Activated T-helper 1 cell treated with anti-CD3 and anti-CD28 coated beads, Interleukin-12 subunit alpha, Interleukin-12 subunit beta, Interleukin-2, Interleukin-4 antibody, amounts not matched to agents 30 ng/mL and 10 ng/mL and 1 ng/mL, durations not matched to agents 14 hours and 24 hours and 36 hours (primary cell): ENCODE measurements at regions not wholly inside any gene's neighbourhood (a gene's known extent, or its start where the extent isn't known, plus 50 kb on each side); places are given as distances from the start of the nearest gene placed in this dataset.

Experiments
- DNase-seq: peaks from one replicate; pipeline ENCODE4 v3.0.0; 2021; ENCODE audit warnings: low spot score
- H3K27ac Mint-ChIP-seq: one replicate; pipeline ENCODE4 v1.8.0; 2021; ENCODE audit warnings: mild to moderate bottlenecking, mixed read lengths
- H3K27me3 Mint-ChIP-seq: one replicate; pipeline ENCODE4 v1.8.0; 2022; ENCODE audit warnings: mild to moderate bottlenecking, moderate library complexity, mixed read lengths; ENCODE audit not compliant: insufficient read depth
- H3K36me3 Mint-ChIP-seq: one replicate; pipeline ENCODE4 v1.8.0; 2021; ENCODE audit warnings: low read depth, mixed read lengths
- H3K4me1 Mint-ChIP-seq: one replicate; pipeline ENCODE4 v1.8.0; 2021; ENCODE audit warnings: low read depth, mixed read lengths
- H3K4me3 Mint-ChIP-seq: one replicate; pipeline ENCODE4 v1.8.0; 2021; ENCODE audit warnings: mild to moderate bottlenecking, moderate library complexity, mixed read lengths
- H3K9me3 Mint-ChIP-seq: one replicate; pipeline ENCODE4 v1.8.0; 2021; ENCODE audit warnings: mixed read lengths
- intact Hi-C: fragments of 100-400 bp; cut with micrococcal nuclease; formaldehyde crosslinking; loops from one replicate; pipeline ENCODE4 v1.15.1; 2024

GRCh38 chr17:63362115-63362514 is 84.0 kb downstream of the CYB561 start:
- Mint-ChIP-seq H3K9me3 (no peaks in the 10 kb centered on the region), H3K36me3 (no peaks in the 10 kb centered on the region), H3K27ac (no peak overlapping the region), H3K4me3 (no peak overlapping the region), H3K27me3 (peaks cover 4% of the 10 kb centered on the region), H3K4me1 (no peaks in the 10 kb centered on the region)
- intact Hi-C loops = no loop called here
- DNase-seq = no peak

- no peaks in the 10 kb centered on the region for H3K4me1 Mint-ChIP-seq
- no peaks in the 10 kb centered on the region for H3K36me3 Mint-ChIP-seq
- no peak for DNase-seq
- no peak overlapping the region for H3K4me3 Mint-ChIP-seq
- intact Hi-C loops = no loop called here
- no peaks in the 10 kb centered on the region for H3K9me3 Mint-ChIP-seq
- peaks cover 2% of the 10 kb centered on the region for H3K27me3 Mint-ChIP-seq
- no peak overlapping the region for H3K27ac Mint-ChIP-seq
Observed at GRCh38 chr17:63364387-63364786, 81.7 kb downstream of the CYB561 start.

- Mint-ChIP-seq H3K4me3 (no peak overlapping the region), H3K27me3 (peaks cover 2% of the 10 kb centered on the region), H3K9me3 (no peaks in the 10 kb centered on the region), H3K4me1 (no peaks in the 10 kb centered on the region), H3K36me3 (no peaks in the 10 kb centered on the region), H3K27ac (no peak overlapping the region)
- no peak for DNase-seq
- intact Hi-C loops = no loop called here
Observed at GRCh38 chr17:63364944-63365343, 81.2 kb downstream of the CYB561 start.

GRCh38 chr17:63365366-63366240 is 80.5 kb downstream of the CYB561 start:
- Mint-ChIP-seq H3K9me3 (no peaks in the 10 kb centered on the region), H3K27me3 (peaks cover 2% of the 10 kb centered on the region), H3K4me1 (no peaks in the 10 kb centered on the region), H3K27ac (no peak overlapping the region), H3K4me3 (no peak overlapping the region), H3K36me3 (no peaks in the 10 kb centered on the region)
- intact Hi-C loops = no loop called here
- DNase-seq = no peak

GRCh38 chr17:63366241-63366566 is 79.9 kb downstream of the CYB561 start:
- no peaks in the 10 kb centered on the region for H3K36me3 Mint-ChIP-seq
- no peak for DNase-seq
- no peak overlapping the region for H3K4me3 Mint-ChIP-seq
- no peak overlapping the region for H3K27ac Mint-ChIP-seq
- peaks cover 2% of the 10 kb centered on the region for H3K27me3 Mint-ChIP-seq
- H3K9me3 Mint-ChIP-seq = no peaks in the 10 kb centered on the region
- H3K4me1 Mint-ChIP-seq = no peaks in the 10 kb centered on the region
- intact Hi-C loops = no loop called here

- Mint-ChIP-seq H3K36me3 (no peaks in the 10 kb centered on the region), H3K4me1 (no peaks in the 10 kb centered on the region), H3K27me3 (no peaks in the 10 kb centered on the region), H3K4me3 (no peak overlapping the region), H3K27ac (no peak overlapping the region), H3K9me3 (no peaks in the 10 kb centered on the region)
- intact Hi-C loops = no loop called here
- DNase-seq = no peak
Observed at GRCh38 chr17:63369233-63369632, 76.9 kb downstream of the CYB561 start.

GRCh38 chr17:63370696-63371095 is 75.4 kb downstream of the CYB561 start:
- intact Hi-C loops = no loop called here
- H3K27me3 Mint-ChIP-seq = peaks cover 4% of the 10 kb centered on the region
- H3K4me3 Mint-ChIP-seq = no peak overlapping the region
- H3K4me1 Mint-ChIP-seq = no peaks in the 10 kb centered on the region
- H3K36me3 Mint-ChIP-seq = no peaks in the 10 kb centered on the region
- no peak overlapping the region for H3K27ac Mint-ChIP-seq
- DNase-seq = no peak
- no peaks in the 10 kb centered on the region for H3K9me3 Mint-ChIP-seq

- no peak overlapping the region for H3K27ac Mint-ChIP-seq
- intact Hi-C loops = no loop called here
- peaks cover 5% of the 10 kb centered on the region for H3K27me3 Mint-ChIP-seq
- no peak overlapping the region for H3K4me3 Mint-ChIP-seq
- peaks cover 5% of the 10 kb centered on the region for H3K36me3 Mint-ChIP-seq
- H3K4me1 Mint-ChIP-seq = no peaks in the 10 kb centered on the region
- peaks cover 15% of the 10 kb centered on the region for H3K9me3 Mint-ChIP-seq
- DNase-seq = no peak
Observed at GRCh38 chr17:63376949-63377348, 69.2 kb downstream of the CYB561 start.

- intact Hi-C loops = no loop called here
- Mint-ChIP-seq H3K27me3 (peaks cover 5% of the 10 kb centered on the region), H3K27ac (no peak overlapping the region), H3K36me3 (peaks cover 5% of the 10 kb centered on the region), H3K4me1 (no peaks in the 10 kb centered on the region), H3K9me3 (peaks cover 15% of the 10 kb centered on the region), H3K4me3 (no peak overlapping the region)
- DNase-seq = no peak
Observed at GRCh38 chr17:63378411-63379375, 67.4 kb downstream of the CYB561 start.

GRCh38 chr17:63379636-63380035 is 66.5 kb downstream of the CYB561 start:
- H3K27ac Mint-ChIP-seq = no peak overlapping the region
- no peak for DNase-seq
- peaks cover 5% of the 10 kb centered on the region for H3K36me3 Mint-ChIP-seq
- H3K4me1 Mint-ChIP-seq = no peaks in the 10 kb centered on the region
- intact Hi-C loops = no loop called here
- H3K4me3 Mint-ChIP-seq = no peak overlapping the region
- peaks cover 15% of the 10 kb centered on the region for H3K9me3 Mint-ChIP-seq
- H3K27me3 Mint-ChIP-seq = peaks cover 5% of the 10 kb centered on the region

GRCh38 chr17:63381101-63381729 is 64.9 kb downstream of the CYB561 start:
- intact Hi-C loops = no loop called here
- Mint-ChIP-seq H3K27ac (no peak overlapping the region), H3K27me3 (peaks cover 2% of the 10 kb centered on the region)

GRCh38 chr17:63382136-63382535 is 64.0 kb downstream of the CYB561 start:
- H3K4me3 Mint-ChIP-seq = no peak overlapping the region
- H3K4me1 Mint-ChIP-seq = no peaks in the 10 kb centered on the region

More at GRCh38 chr17:63381101-63381729, 64.9 kb downstream of the CYB561 start:
- Mint-ChIP-seq H3K4me3 (no peak overlapping the region), H3K9me3 (peaks cover 15% of the 10 kb centered on the region), H3K4me1 (no peaks in the 10 kb centered on the region), H3K36me3 (peaks cover 5% of the 10 kb centered on the region)
- DNase-seq = no peak

More at GRCh38 chr17:63382136-63382535, 64.0 kb downstream of the CYB561 start:
- peaks cover 5% of the 10 kb centered on the region for H3K36me3 Mint-ChIP-seq
- no peak overlapping the region for H3K27ac Mint-ChIP-seq
- peaks cover 15% of the 10 kb centered on the region for H3K9me3 Mint-ChIP-seq
- peaks cover 2% of the 10 kb centered on the region for H3K27me3 Mint-ChIP-seq
- no peak for DNase-seq
- intact Hi-C loops = no loop called here
